ENCODE measurements at regions not wholly inside any gene's neighbourhood (a gene's known extent, or its start where the extent isn't known, plus 50 kb on each side); places are given as distances from the start of the nearest gene placed in this dataset.

- TF ChIP-seq CTCF (IDR thresholded peaks at IDR 0.05) = no peak
- DNase-seq (ENCODE audit: low spot score) = no peak
- no peak for ATAC-seq (ENCODE audit: low FRiP score)
Observed at GRCh38 chr13:80858131-80858530, 517.2 kb upstream of the SPRY2 start.

GRCh38 chr13:80857321-80857720 is 516.4 kb upstream of the SPRY2 start:
- no peak for TF ChIP-seq CTCF (IDR thresholded peaks at IDR 0.05)

GRCh38 chr13:80850771-80851170 is 509.8 kb upstream of the SPRY2 start:
- no peak for ATAC-seq (ENCODE audit: low FRiP score)
- no peak for DNase-seq (ENCODE audit: low spot score)
- no peak for TF ChIP-seq CTCF (IDR thresholded peaks at IDR 0.05)

More at GRCh38 chr13:80857321-80857720, 516.4 kb upstream of the SPRY2 start:
- no peak for DNase-seq (ENCODE audit: low spot score)
- no peak for ATAC-seq (ENCODE audit: low FRiP score)

GRCh38 chr13:80844164-80844563 is 503.2 kb upstream of the SPRY2 start:
- no peak for ATAC-seq (ENCODE audit: low FRiP score)
- no peak for TF ChIP-seq CTCF (IDR thresholded peaks at IDR 0.05)
- DNase-seq (ENCODE audit: low spot score) = no peak

GRCh38 chr13:80841414-80841813 is 500.5 kb upstream of the SPRY2 start:
- no peak for ATAC-seq (ENCODE audit: low FRiP score)
- TF ChIP-seq CTCF (IDR thresholded peaks at IDR 0.05) = no peak
- no peak for DNase-seq (ENCODE audit: low spot score)

- DNase-seq (ENCODE audit: low spot score) = no peak
- ATAC-seq (ENCODE audit: low FRiP score) = no peak
- TF ChIP-seq CTCF (IDR thresholded peaks at IDR 0.05) = no peak
Observed at GRCh38 chr13:80840316-80840976, 499.5 kb upstream of the SPRY2 start.

GRCh38 chr13:80835902-80836301 is 495.0 kb upstream of the SPRY2 start:
- no peak for TF ChIP-seq CTCF (IDR thresholded peaks at IDR 0.05)
- ATAC-seq (ENCODE audit: low FRiP score) (no peak), DNase-seq (ENCODE audit: low spot score) (no peak)

Data from omental fat pad (tissue), 3 donors.